MCF 10A (cell line): ENCODE measurements at regions not wholly inside any gene's neighbourhood (a gene's known extent, or its start where the extent isn't known, plus 50 kb on each side); places are given as distances from the start of the nearest gene placed in this dataset.

Experiments used
- BruUV-seq: library from RNA; stranded (reverse); fragments of 400-500 nt; replicated peaks from 2 replicates; lab custom pipeline; 2021; lab: Mats Ljungman, UMichigan
- CTCF ChIA-PET: fragments of 300-600 bp; sonication (Branson Sonifier 250); formaldehyde crosslinking; extraction: SDS; loops from one replicate; lab custom pipeline; 2021; ENCODE audit warnings: antibody characterized with exemption, inconsistent platforms; lab: Yijun Ruan, JAX
- POLR2A ChIA-PET: fragments of 300-600, 350-650 bp; sonication (Branson Sonifier 250); formaldehyde crosslinking; extraction: SDS; loops from one replicate; lab custom pipeline; 2020; ENCODE audit warnings: antibody characterized with exemption, inconsistent platforms; lab: Yijun Ruan, JAX
- DNase-seq: peaks from one replicate; pipeline ENCODE4 v3.0.0-alpha.2; 2018; ENCODE audit not compliant: unreplicated experiment
- H3K27ac Mint-ChIP-seq: one replicate; pipeline ENCODE4 v1.8.0; 2022; ENCODE audit warnings: mild to moderate bottlenecking, low read depth, mixed read lengths; ENCODE audit not compliant: unreplicated experiment
- H3K27me3 Mint-ChIP-seq: one replicate; pipeline ENCODE4 v1.8.0; 2022; ENCODE audit warnings: mixed read lengths; ENCODE audit not compliant: insufficient read depth, unreplicated experiment
- H3K36me3 Mint-ChIP-seq: one replicate; pipeline ENCODE4 v1.8.0; 2022; ENCODE audit warnings: mild to moderate bottlenecking, moderate library complexity, mixed read lengths; ENCODE audit not compliant: insufficient read depth, unreplicated experiment
- H3K4me1 Mint-ChIP-seq: one replicate; pipeline ENCODE4 v1.8.0; 2022; ENCODE audit warnings: mixed read lengths; ENCODE audit not compliant: insufficient read depth, unreplicated experiment
- H3K4me3 Mint-ChIP-seq: one replicate; pipeline ENCODE4 v1.8.0; 2022; ENCODE audit warnings: mild to moderate bottlenecking, moderate library complexity, mixed read lengths; ENCODE audit not compliant: unreplicated experiment
- H3K9me3 Mint-ChIP-seq: one replicate; pipeline ENCODE4 v1.8.0; 2022; ENCODE audit warnings: mixed read lengths; ENCODE audit not compliant: unreplicated experiment
- CTCF ChIP-seq: fragments of 200-600 bp; IDR thresholded peaks from one replicate; pipeline ENCODE4 v1.8.0; 2022; ENCODE audit warnings: antibody characterized with exemption, mild to moderate bottlenecking; ENCODE audit not compliant: unreplicated experiment
- intact Hi-C: fragments of 100-400 bp; cut with micrococcal nuclease; formaldehyde crosslinking; loops from 2 replicates; pipeline ENCODE4 v1.14.1; 2022

- peaks cover 72% of the 10 kb centered on the region for H3K27me3 Mint-ChIP-seq
Measured at GRCh38 chr5:133877351-133878235, 90.8 kb downstream of the C5orf15 start.

GRCh38 chr5:133876266-133876665 is 92.2 kb downstream of the C5orf15 start:
- Mint-ChIP-seq H3K4me3 (no peak overlapping the region), H3K9me3 (no peaks in the 10 kb centered on the region), H3K4me1 (no peaks in the 10 kb centered on the region), H3K27ac (no peak overlapping the region), H3K27me3 (peaks cover 72% of the 10 kb centered on the region), H3K36me3 (no peaks in the 10 kb centered on the region)
- TF ChIP-seq CTCF = no peak
- no peak for DNase-seq
- no TSS peak for BruUV-seq
- ChIA-PET CTCF (interaction anchor here (0.7 to 2.2 kb wide), 2 partner anchors 145 to 453 kb away, joined by 3 to 10 read pairs; no protein-coding TSS in a partner anchor), POLR2A (no interaction called here)
- intact Hi-C loops = no loop called here

More at GRCh38 chr5:133877351-133878235, 90.8 kb downstream of the C5orf15 start:
- intact Hi-C loops = no loop called here
- H3K27ac Mint-ChIP-seq = no peak overlapping the region
- no peak for TF ChIP-seq CTCF
- no TSS peak for BruUV-seq
- POLR2A ChIA-PET = interaction anchor here (0.7 kb wide), 2 partner anchors 84 to 191 kb away, joined by 3 read pairs; no protein-coding TSS in a partner anchor
- H3K9me3 Mint-ChIP-seq = no peaks in the 10 kb centered on the region
- H3K36me3 Mint-ChIP-seq = no peaks in the 10 kb centered on the region
- no peak for DNase-seq
- H3K4me3 Mint-ChIP-seq = no peak overlapping the region
- H3K4me1 Mint-ChIP-seq = no peaks in the 10 kb centered on the region
- CTCF ChIA-PET = interaction anchor here (0.5 to 8.7 kb wide), 9 partner anchors 9 to 766 kb away, joined by 3 to 91 read pairs (median 3); no protein-coding TSS in a partner anchor

GRCh38 chr5:133875179-133875578 is 93.2 kb downstream of the C5orf15 start:
- H3K4me3 Mint-ChIP-seq = no peak overlapping the region
- TF ChIP-seq CTCF = no peak
- BruUV-seq = no TSS peak
- H3K36me3 Mint-ChIP-seq = no peaks in the 10 kb centered on the region
- H3K9me3 Mint-ChIP-seq = no peaks in the 10 kb centered on the region
- H3K27ac Mint-ChIP-seq = no peak overlapping the region
- CTCF ChIA-PET = interaction anchor here (2.2 kb wide), 1 partner anchor 452 kb away, joined by 10 read pairs; no protein-coding TSS in a partner anchor
- intact Hi-C loops = no loop called here
- H3K4me1 Mint-ChIP-seq = no peaks in the 10 kb centered on the region
- POLR2A ChIA-PET = no interaction called here
- peaks cover 73% of the 10 kb centered on the region for H3K27me3 Mint-ChIP-seq
- DNase-seq = no peak

GRCh38 chr5:133873449-133873848 is 95.0 kb downstream of the C5orf15 start:
- Mint-ChIP-seq H3K27me3 (peaks cover 60% of the 10 kb centered on the region), H3K36me3 (no peaks in the 10 kb centered on the region), H3K9me3 (no peaks in the 10 kb centered on the region), H3K4me1 (no peaks in the 10 kb centered on the region), H3K4me3 (no peak overlapping the region), H3K27ac (no peak overlapping the region)
- POLR2A ChIA-PET = no interaction called here
- CTCF ChIA-PET = interaction anchor here (0.9 to 1.3 kb wide), 2 partner anchors 12 to 763 kb away, joined by 3 read pairs; no protein-coding TSS in a partner anchor
- DNase-seq = no peak
- BruUV-seq = no TSS peak
- TF ChIP-seq CTCF = no peak
- intact Hi-C loops = no loop called here
